CD4-positive, alpha-beta T cell treated with Interleukin-15 for 4 hours (primary cell): ENCODE measurements at regions not wholly inside any gene's neighbourhood (a gene's known extent, or its start where the extent isn't known, plus 50 kb on each side); places are given as distances from the start of the nearest gene placed in this dataset.

Experiments used
- DNase-seq: peaks from one replicate; pipeline ENCODE4 v3.0.0-alpha.2; 2020; ENCODE audit warnings: low spot score

- no peak for DNase-seq
Observed at GRCh38 chr2:120852200-120852815, 116.6 kb downstream of the GLI2 start.

GRCh38 chr2:120853306-120854013 is 117.8 kb downstream of the GLI2 start:
- no peak for DNase-seq

GRCh38 chr2:120854014-120854620 is 118.4 kb downstream of the GLI2 start:
- DNase-seq = no peak

GRCh38 chr2:120854766-120855530 is 119.3 kb downstream of the GLI2 start:
- no peak for DNase-seq

GRCh38 chr2:120855855-120856405 is 120.3 kb downstream of the GLI2 start:
- no peak for DNase-seq

- no peak for DNase-seq
Observed at GRCh38 chr2:120856421-120856862, 120.8 kb downstream of the GLI2 start.

GRCh38 chr2:120857422-120857821 is 121.8 kb downstream of the GLI2 start:
- no peak for DNase-seq

- no peak for DNase-seq
Observed at GRCh38 chr2:120857931-120858330, 122.3 kb downstream of the GLI2 start.

GRCh38 chr2:120858361-120859106 is 122.9 kb downstream of the GLI2 start:
- no peak for DNase-seq

- DNase-seq = no peak
Observed at GRCh38 chr2:120859128-120859527, 123.5 kb downstream of the GLI2 start.

- no peak for DNase-seq
Observed at GRCh38 chr2:120859814-120860578, 124.3 kb downstream of the GLI2 start.

- no peak for DNase-seq
Observed at GRCh38 chr2:120860579-120860922, 124.9 kb downstream of the GLI2 start.

GRCh38 chr2:120861191-120861575 is 125.5 kb downstream of the GLI2 start:
- no peak for DNase-seq

GRCh38 chr2:120861576-120862191 is 126.0 kb downstream of the GLI2 start:
- DNase-seq = no peak

- DNase-seq = no peak
Observed at GRCh38 chr2:120862201-120863060, 126.8 kb downstream of the GLI2 start.

- DNase-seq = no peak
Observed at GRCh38 chr2:120863146-120863545, 127.5 kb downstream of the GLI2 start.

GRCh38 chr2:120863661-120864320 is 128.1 kb downstream of the GLI2 start:
- DNase-seq = no peak

- DNase-seq = no peak
Observed at GRCh38 chr2:120864981-120865380, 129.3 kb downstream of the GLI2 start.

- DNase-seq = no peak
Observed at GRCh38 chr2:120865656-120866055, 130.0 kb downstream of the GLI2 start.
